ENCODE measurements at regions not wholly inside any gene's neighbourhood (a gene's known extent, or its start where the extent isn't known, plus 50 kb on each side); places are given as distances from the start of the nearest gene placed in this dataset.

GRCh38 chr3:80836395-80836794, 925.0 kb downstream of the GBE1 start:
- TF ChIP-seq CTCF (IDR thresholded peaks at IDR 0.05) (no peak), POLR2A (IDR thresholded peaks at IDR 0.05) (no peak)

All from prostate gland (tissue), 2 donors.